H9 (cell line): ENCODE measurements at regions not wholly inside any gene's neighbourhood (a gene's known extent, or its start where the extent isn't known, plus 50 kb on each side); places are given as distances from the start of the nearest gene placed in this dataset.

ENCODE experiments used
- DNase-seq: peaks from one replicate; pipeline ENCODE4 v3.0.0-alpha.2; 2017
- H2AFZ ChIP-seq: one replicate; pipeline ENCODE4 v1.6.1; 2013; ENCODE audit warnings: mild to moderate bottlenecking, low read length, control low read depth, moderate library complexity
- H2AK5ac ChIP-seq: 2 replicates; pipeline ENCODE4 v1.6.1; 2013; ENCODE audit warnings: low read length, control low read depth, mixed read lengths; ENCODE audit not compliant: insufficient read length
- H2BK120ac ChIP-seq: one replicate; pipeline ENCODE4 v1.6.1; 2013; ENCODE audit warnings: low read depth, mild to moderate bottlenecking, low read length, control low read depth, inconsistent platforms; ENCODE audit not compliant: poor library complexity, severe bottlenecking
- H2BK12ac ChIP-seq: 2 replicates; pipeline ENCODE4 v1.6.1; 2013; ENCODE audit warnings: low read length, control low read depth, mixed read lengths, low read depth; ENCODE audit not compliant: insufficient read length
- H2BK15ac ChIP-seq: 2 replicates; pipeline ENCODE4 v1.6.1; 2013; ENCODE audit warnings: low read depth, low read length, control low read depth
- H2BK20ac ChIP-seq: one replicate; pipeline ENCODE4 v1.6.1; 2013; ENCODE audit warnings: low read depth, mild to moderate bottlenecking, low read length, control low read depth, inconsistent platforms; ENCODE audit not compliant: poor library complexity, severe bottlenecking
- H2BK5ac ChIP-seq: 2 replicates; pipeline ENCODE4 v1.6.1; 2013; ENCODE audit warnings: low read length, control low read depth, mixed read lengths; ENCODE audit not compliant: insufficient read length
- H3K14ac ChIP-seq: 2 replicates; pipeline ENCODE4 v1.6.1; 2013; ENCODE audit warnings: low read length, control low read depth; ENCODE audit not compliant: insufficient read depth
- H3K18ac ChIP-seq: 2 replicates; pipeline ENCODE4 v1.6.1; 2013; ENCODE audit warnings: low read depth, mild to moderate bottlenecking, mixed read lengths, low read length, control low read depth; ENCODE audit not compliant: insufficient read length
- H3K23ac ChIP-seq: 2 replicates; pipeline ENCODE4 v1.6.1; 2013; ENCODE audit warnings: low read length, control low read depth, mixed read lengths, low read depth; ENCODE audit not compliant: insufficient read length
- H3K23me2 ChIP-seq: 2 replicates; pipeline ENCODE4 v1.6.1; 2013; ENCODE audit warnings: low read depth, mild to moderate bottlenecking, mixed read lengths, low read length, control low read depth; ENCODE audit not compliant: insufficient read length, poor library complexity, severe bottlenecking
- H3K27ac ChIP-seq: 2 replicates; pipeline ENCODE4 v1.5.1; 2013; ENCODE audit warnings: low read length, control low read depth, mixed read lengths, low read depth; ENCODE audit not compliant: insufficient read length
- H3K27me3 ChIP-seq: 2 replicates; pipeline ENCODE4 v1.6.1; 2013; ENCODE audit warnings: low read length, control low read depth, inconsistent platforms; ENCODE audit not compliant: insufficient read depth
- H3K4ac ChIP-seq: 2 replicates; pipeline ENCODE4 v1.6.1; 2013; ENCODE audit warnings: low read depth, mild to moderate bottlenecking, control low read depth, inconsistent platforms, low read length, moderate library complexity
- H3K4me1 ChIP-seq: 2 replicates; pipeline ENCODE4 v1.6.1; 2013; ENCODE audit warnings: low read length, control low read depth, inconsistent platforms; ENCODE audit not compliant: insufficient read depth
- H3K4me2 ChIP-seq: 2 replicates; pipeline ENCODE4 v1.6.1; 2013; ENCODE audit warnings: low read length, control low read depth, mixed read lengths; ENCODE audit not compliant: insufficient read length, insufficient read depth
- H3K56ac ChIP-seq: 2 replicates; pipeline ENCODE4 v1.6.1; 2013; ENCODE audit warnings: low read depth, mild to moderate bottlenecking, mixed read lengths, low read length, control low read depth; ENCODE audit not compliant: insufficient read length
- H3K79me1 ChIP-seq: 2 replicates; pipeline ENCODE4 v1.6.1; 2013; ENCODE audit warnings: low read depth, mild to moderate bottlenecking, moderate library complexity, low read length, control low read depth, inconsistent platforms; ENCODE audit not compliant: insufficient read depth, poor library complexity, severe bottlenecking
- H3K79me2 ChIP-seq: 2 replicates; pipeline ENCODE4 v1.6.1; 2013; ENCODE audit warnings: low read length, control low read depth, inconsistent platforms; ENCODE audit not compliant: insufficient read depth
- H3K9ac ChIP-seq: 2 replicates; pipeline ENCODE4 v1.6.1; 2013; ENCODE audit warnings: low read length, control low read depth, mixed read lengths; ENCODE audit not compliant: insufficient read length; ENCODE audit errors: extremely low read depth
- H3K9me3 ChIP-seq: one replicate; pipeline ENCODE4 v1.6.1; 2013; ENCODE audit warnings: low read depth, low read length, inconsistent platforms; ENCODE audit not compliant: control insufficient read depth
- H3T11ph ChIP-seq: one replicate; pipeline ENCODE4 v1.6.1; 2013; ENCODE audit warnings: mild to moderate bottlenecking, low read length, control low read depth, inconsistent platforms
- H4K20me1 ChIP-seq: one replicate; pipeline ENCODE4 v1.6.1; 2013; ENCODE audit not compliant: control insufficient read depth, insufficient read length, insufficient read depth
- H4K5ac ChIP-seq: 2 replicates; pipeline ENCODE4 v1.6.1; 2013; ENCODE audit warnings: low read depth, mild to moderate bottlenecking, mixed read lengths, low read length, control low read depth; ENCODE audit not compliant: insufficient read length
- H4K8ac ChIP-seq: replicated peaks from 2 replicates; pipeline ENCODE4 v1.6.1; 2013; ENCODE audit warnings: low read length, control low read depth, mixed read lengths, low read depth; ENCODE audit not compliant: insufficient read length
- H4K91ac ChIP-seq: 2 replicates; pipeline ENCODE4 v1.6.1; 2013; ENCODE audit warnings: low read depth, mild to moderate bottlenecking, moderate library complexity, mixed read lengths, low read length, control low read depth; ENCODE audit not compliant: insufficient read length
- H3K27ac Mint-ChIP-seq, 3 experiments: 2 replicates in 2 of 3; 3 replicates in 1 of 3; pipeline ENCODE4 v1.8.0; 2020 to 2021; ENCODE audit warnings: mixed read lengths in 3 of 3, mild to moderate bottlenecking in 1 of 3, moderate library complexity in 1 of 3
- H3K27me3 Mint-ChIP-seq: 2 replicates; pipeline ENCODE4 v1.8.0; 2021; ENCODE audit warnings: low read depth, mild to moderate bottlenecking, moderate library complexity, mixed read lengths
- H3K36me3 Mint-ChIP-seq, 3 experiments: 2 replicates in 2 of 3; 3 replicates in 1 of 3; pipeline ENCODE4 v1.8.0; 2020 to 2021; ENCODE audit warnings: low read depth in 3 of 3, mixed read lengths in 3 of 3; ENCODE audit not compliant: insufficient read depth in 1 of 3
- H3K4me1 Mint-ChIP-seq, 2 experiments: 2 replicates each; pipeline ENCODE4 v1.8.0; 2020; ENCODE audit warnings: mixed read lengths in 2 of 2
- H3K4me3 Mint-ChIP-seq, 2 experiments: 2 replicates in 1 of 2; 3 replicates in 1 of 2; pipeline ENCODE4 v1.8.0; 2020 to 2021; ENCODE audit warnings: mild to moderate bottlenecking in 2 of 2, mixed read lengths in 2 of 2, moderate library complexity in 1 of 2
- H3K9me3 Mint-ChIP-seq, 2 experiments: 2 replicates in 1 of 2; 3 replicates in 1 of 2; pipeline ENCODE4 v1.8.0; 2020; ENCODE audit warnings: mild to moderate bottlenecking in 2 of 2, mixed read lengths in 2 of 2, moderate library complexity in 1 of 2
- WGBS: extraction: QIAGEN DNeasy Blood & Tissue Kit; methylation state at CpG from one replicate; pipeline ENCODE4 v1.1.7; 2013; ENCODE audit warnings: missing lambda C conversion rate, low lambda C conversion rate, mixed read lengths; ENCODE audit not compliant: insufficient read length; ENCODE audit errors: extremely low coverage; 5-methylcytosine and 5-hydroxymethylcytosine counted together
- TF ChIP-seq, protein P1 (sequence below): fragments of 200-600 bp; sonication (generic); conservative IDR thresholded peaks from 3 replicates; pipeline ENCODE4 v1.8.0; 2021; ENCODE audit warnings: antibody characterized with exemption, mild to moderate bottlenecking

DNA sequence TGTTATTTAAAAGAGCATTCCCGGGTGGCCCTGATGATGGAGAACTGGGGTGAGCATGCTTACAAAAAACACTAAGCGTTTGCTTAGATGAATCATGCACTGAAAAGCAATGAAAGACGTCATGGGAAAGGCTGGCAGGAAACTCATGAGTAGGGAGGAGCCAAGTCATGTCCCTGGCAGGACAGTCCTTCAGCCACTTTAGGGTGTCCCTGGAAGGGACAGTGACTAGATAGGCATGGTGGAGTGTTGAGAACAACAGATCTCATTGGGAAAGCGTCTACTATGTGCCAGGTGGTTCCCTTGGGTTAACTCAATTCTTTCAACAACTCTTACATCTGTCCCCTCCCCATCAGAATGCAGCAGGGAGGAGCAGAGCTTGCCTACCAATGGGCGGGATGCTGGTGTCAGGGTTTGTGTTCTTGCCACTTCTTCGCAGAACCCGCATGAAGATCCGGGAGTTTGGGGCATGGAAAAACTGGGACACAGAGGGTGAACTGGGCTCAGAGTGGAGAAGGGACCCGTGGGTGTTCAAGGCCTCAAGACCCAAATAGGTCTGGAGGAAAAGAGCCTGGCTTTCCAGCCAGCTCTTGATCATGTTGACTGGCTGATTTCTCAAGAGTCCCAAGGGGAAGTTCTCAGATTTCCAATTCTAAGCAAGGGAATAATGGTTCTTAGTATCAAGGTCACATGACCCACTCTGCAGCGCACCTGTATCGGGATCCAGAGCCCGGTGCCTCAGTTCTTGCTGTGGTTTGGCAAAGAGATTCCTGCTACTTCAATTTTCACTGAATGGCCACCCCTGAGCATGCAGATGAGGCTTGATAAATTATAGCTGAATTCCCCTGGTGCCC lies 653.9 kb upstream of the TBX3 start:
- Mint-ChIP-seq H3K27ac (no peak overlapping the region; a peak in 1 of 7 replicates), H3K9me3 (peaks cover 4 to 13% of the 10 kb centered on the region in 2 experiments; a peak in 3 of 5 replicates), H3K36me3 (peaks cover 1 to 5% (median 4%) of the 10 kb centered on the region in 3 experiments; a peak in 3 of 7 replicates), H3K4me1 (peaks cover 18 to 20% of the 10 kb centered on the region in 2 experiments), H3K27me3 (peaks cover 10% of the 10 kb centered on the region), H3K4me3 (no peak overlapping the region)
- Histone ChIP-seq H3K79me2 (no peaks in the 10 kb centered on the region), H3K27me3 (no peaks in the 10 kb centered on the region), H2BK5ac (no peak overlapping the region), H3K4ac (no peak overlapping the region), H2BK120ac (no peak overlapping the region), H2AK5ac (no peak overlapping the region), H2BK20ac (no peak overlapping the region), H4K20me1 (no peaks in the 10 kb centered on the region), H3K23me2 (no peaks in the 10 kb centered on the region), H4K5ac (no peak overlapping the region), H3K23ac (no peak overlapping the region), H2BK15ac (no peak overlapping the region), H3K27ac (no peak overlapping the region), H3K56ac (no peak overlapping the region), H3K9me3 (no peaks in the 10 kb centered on the region), H2AFZ (no peak overlapping the region), H3T11ph (no peak overlapping the region), H3K79me1 (no peaks in the 10 kb centered on the region), H3K4me2 (no peak overlapping the region), H3K4me1 (peaks cover 3% of the 10 kb centered on the region; the same call in 1 of the 2 replicates), H2BK12ac (no peak overlapping the region), H3K14ac (no peak overlapping the region), H4K8ac (no peak overlapping the region), H4K91ac (no peak overlapping the region), H3K18ac (no peak overlapping the region), H3K9ac (no peak overlapping the region)
- no CpG with 5 or more reads among the region's 12 CpGs for WGBS
- TF ChIP-seq, protein P1, sequence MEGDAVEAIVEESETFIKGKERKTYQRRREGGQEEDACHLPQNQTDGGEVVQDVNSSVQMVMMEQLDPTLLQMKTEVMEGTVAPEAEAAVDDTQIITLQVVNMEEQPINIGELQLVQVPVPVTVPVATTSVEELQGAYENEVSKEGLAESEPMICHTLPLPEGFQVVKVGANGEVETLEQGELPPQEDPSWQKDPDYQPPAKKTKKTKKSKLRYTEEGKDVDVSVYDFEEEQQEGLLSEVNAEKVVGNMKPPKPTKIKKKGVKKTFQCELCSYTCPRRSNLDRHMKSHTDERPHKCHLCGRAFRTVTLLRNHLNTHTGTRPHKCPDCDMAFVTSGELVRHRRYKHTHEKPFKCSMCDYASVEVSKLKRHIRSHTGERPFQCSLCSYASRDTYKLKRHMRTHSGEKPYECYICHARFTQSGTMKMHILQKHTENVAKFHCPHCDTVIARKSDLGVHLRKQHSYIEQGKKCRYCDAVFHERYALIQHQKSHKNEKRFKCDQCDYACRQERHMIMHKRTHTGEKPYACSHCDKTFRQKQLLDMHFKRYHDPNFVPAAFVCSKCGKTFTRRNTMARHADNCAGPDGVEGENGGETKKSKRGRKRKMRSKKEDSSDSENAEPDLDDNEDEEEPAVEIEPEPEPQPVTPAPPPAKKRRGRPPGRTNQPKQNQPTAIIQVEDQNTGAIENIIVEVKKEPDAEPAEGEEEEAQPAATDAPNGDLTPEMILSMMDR, result no peak
- DNase-seq, result peak; percentile 55
